Keratinocyte (primary cell): ENCODE measurements at regions not wholly inside any gene's neighbourhood (a gene's known extent, or its start where the extent isn't known, plus 50 kb on each side); places are given as distances from the start of the nearest gene placed in this dataset.

Experiments
- CTCF ChIP-seq, 3 experiments: IDR thresholded peaks in 1 of 3; conservative IDR thresholded peaks in 1 of 3; optimal IDR thresholded peaks in 1 of 3; 2 replicates in 2 of 3; 3 replicates in 1 of 3; pipeline versions ENCODE3 to v1.5.1; 2011; ENCODE audit warnings: low read length in 3 of 3, mild to moderate bottlenecking in 3 of 3, moderate library complexity in 2 of 3, control low read depth in 1 of 3, inconsistent platforms in 1 of 3; ENCODE audit not compliant: insufficient read depth in 2 of 3; ENCODE audit errors: extremely low read depth in 1 of 3
- EZH2 ChIP-seq: IDR thresholded peaks from one replicate; pipeline ENCODE4 v1.6.1; 2012; ENCODE audit warnings: inconsistent platforms, mild to moderate bottlenecking, low read length, moderate library complexity

- no peak for TF ChIP-seq CTCF (optimal IDR thresholded peaks at IDR 0.05 in 1 of 3, IDR thresholded peaks at IDR 0.05 in 1 of 3, conservative IDR thresholded peaks at IDR 0.05 in 1 of 3; ENCODE audit: extremely low read depth in 1 of 3, insufficient read depth in 2 of 3, low read length in 3 of 3)
- TF ChIP-seq EZH2: no peak
Observed at GRCh38 chr6:53412021-53412715, 63.4 kb upstream of the ELOVL5 start.
